GM12878 (cell line): ENCODE measurements at regions not wholly inside any gene's neighbourhood (a gene's known extent, or its start where the extent isn't known, plus 50 kb on each side); places are given as distances from the start of the nearest gene placed in this dataset.

Experiments used
- ATF3 ChIP-seq: IDR thresholded peaks from 2 replicates; pipeline ENCODE4 v1.6.1; 2011; ENCODE audit warnings: low read depth, mild to moderate bottlenecking, low read length, moderate library complexity, borderline replicate concordance; ENCODE audit errors: extremely low read depth
- CHD1 ChIP-seq: IDR thresholded peaks from 2 replicates; pipeline ENCODE4 v1.6.1; 2012; ENCODE audit warnings: low read depth, low read length, improper control_type of control experiment
- CTCF ChIP-seq, 3 experiments: IDR thresholded peaks in 2 of 3; conservative IDR thresholded peaks in 1 of 3; 2 replicates each; pipeline ENCODE4 v1.5.1; 2011; ENCODE audit warnings: low read depth in 3 of 3, low read length in 3 of 3, mild to moderate bottlenecking in 3 of 3, control low read depth in 2 of 3, moderate library complexity in 2 of 3, inconsistent platforms in 1 of 3, mixed read lengths in 1 of 3; ENCODE audit not compliant: control insufficient read depth in 2 of 3, insufficient read depth in 1 of 3; ENCODE audit errors: extremely low read depth in 1 of 3
- NR2C2 ChIP-seq: IDR thresholded peaks from 2 replicates; pipeline ENCODE4 v1.6.1; 2011; ENCODE audit warnings: borderline replicate concordance, low read depth; ENCODE audit not compliant: control insufficient read depth, insufficient read length

DNA sequence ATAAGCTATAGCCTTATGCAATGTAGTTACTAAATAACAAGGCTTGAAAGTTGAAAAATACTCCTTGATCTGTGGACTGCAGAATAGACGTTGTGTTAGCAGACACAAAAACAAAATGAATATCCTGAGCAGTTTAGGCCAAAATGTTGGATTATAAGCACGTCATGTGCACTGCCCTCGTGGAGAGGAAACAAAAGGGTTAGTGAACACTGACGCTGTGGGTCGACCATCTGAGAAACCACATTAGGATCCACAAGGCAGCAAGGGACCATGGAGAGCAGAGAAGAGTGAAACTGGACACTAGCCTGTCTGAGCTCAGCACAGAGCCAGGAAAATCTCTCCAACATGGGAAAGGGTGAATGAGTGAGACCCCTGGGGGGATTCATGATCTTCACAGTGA lies 145.3 kb downstream of the DTHD1 start:
- no peak for TF ChIP-seq CHD1
- no peak for TF ChIP-seq CTCF (IDR thresholded peaks at IDR 0.05 in 2 of 3, conservative IDR thresholded peaks at IDR 0.05 in 1 of 3; ENCODE audit: control insufficient read depth in 2 of 3, extremely low read depth in 1 of 3, insufficient read depth in 1 of 3, low read depth in 3 of 3, low read length in 3 of 3)
- TF ChIP-seq NR2C2, result no peak
- no peak for TF ChIP-seq ATF3
